Posterior vena cava (tissue), 2 donors: ENCODE measurements at regions not wholly inside any gene's neighbourhood (a gene's known extent, or its start where the extent isn't known, plus 50 kb on each side); places are given as distances from the start of the nearest gene placed in this dataset.

Source experiments
- DNase-seq: peaks from one replicate; pipeline ENCODE4 v3.0.0-alpha.2; 2020; ENCODE audit warnings: low spot score
- intact Hi-C, 2 donors: fragments of 100-400 bp; cut with DNase I; formaldehyde crosslinking; loops; one replicate each; pipeline versions ENCODE4 v1.14.1 to v1.14.2; 2022 to 2023
- donor health status: DM: yes; HTN: yes; CAD: no.
- donor health status: DM: yes; HTN: yes; CAD: no.

- no peak for DNase-seq
- intact Hi-C loops = no loop called here
These were observed 84.0 kb upstream of the NEUROD1 start for GRCh38 chr2:181764095-181764963.

DNA sequence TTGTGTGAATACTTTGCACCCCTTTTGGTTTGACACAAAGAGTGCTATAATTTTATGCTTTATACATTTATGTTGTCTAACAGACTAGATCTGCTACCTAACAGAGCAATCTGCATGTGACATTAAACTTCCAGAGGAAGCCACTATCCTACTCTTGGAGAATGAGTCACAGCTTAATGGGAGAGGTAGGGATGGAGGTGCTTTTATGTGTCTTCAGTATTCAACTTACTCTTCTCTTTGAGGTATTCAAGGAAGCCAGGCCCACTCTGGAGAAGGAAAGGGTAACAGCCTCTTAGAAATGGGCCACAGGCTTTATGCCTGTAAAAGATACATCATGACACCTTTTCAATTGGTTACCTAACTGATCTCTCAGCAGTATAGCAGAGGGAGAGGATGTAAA lies 85.8 kb upstream of the NEUROD1 start:
- intact Hi-C loops = no loop called here
- DNase-seq = no peak

GRCh38 chr2:181770150-181770549 lies 89.8 kb upstream of the NEUROD1 start:
- intact Hi-C loops = no loop called here
- no peak for DNase-seq

DNA sequence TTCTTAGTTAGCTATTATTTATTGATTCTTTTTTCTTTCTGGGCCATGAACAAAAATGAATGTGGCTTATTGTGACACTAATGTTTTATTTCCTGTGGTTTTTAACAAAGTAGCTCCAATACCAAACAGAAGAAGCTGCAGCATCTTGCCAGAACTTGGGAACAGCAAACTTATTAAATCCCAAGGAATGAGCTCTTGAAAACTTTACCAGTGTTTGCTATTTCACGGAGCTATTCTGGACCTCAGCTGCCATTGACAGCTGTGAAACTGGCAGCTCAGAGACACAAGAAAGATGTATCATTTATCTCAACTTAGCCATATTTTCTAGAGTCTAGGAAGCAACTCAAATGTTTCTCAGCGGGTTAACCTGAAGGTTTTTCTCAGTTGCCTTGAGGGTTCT lies 91.0 kb upstream of the NEUROD1 start:
- DNase-seq = no peak
- intact Hi-C loops = no loop called here

DNA sequence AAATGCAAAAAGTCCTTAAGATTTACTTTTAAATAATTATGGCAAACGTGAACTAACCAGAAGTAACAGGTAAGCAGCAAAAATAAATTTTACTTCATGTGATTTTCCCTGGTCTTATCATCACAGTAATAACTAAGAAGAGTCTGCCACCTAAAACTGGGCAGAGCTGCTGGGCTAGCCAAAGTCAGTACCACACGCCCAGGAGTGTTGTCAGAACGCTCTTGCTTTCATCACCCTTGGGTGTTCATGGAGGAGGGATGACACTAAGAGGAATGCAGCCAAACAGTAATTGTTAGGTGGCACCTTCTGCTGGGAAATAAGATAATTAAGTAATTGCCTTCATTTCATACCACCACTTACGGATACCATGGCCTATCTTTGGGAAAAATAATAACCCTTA lies 92.0 kb upstream of the NEUROD1 start:
- intact Hi-C loops = no loop called here
- DNase-seq = no peak

- intact Hi-C loops = no loop called here
- DNase-seq = no peak
These were observed 92.5 kb upstream of the NEUROD1 start for GRCh38 chr2:181772777-181773176.

DNA sequence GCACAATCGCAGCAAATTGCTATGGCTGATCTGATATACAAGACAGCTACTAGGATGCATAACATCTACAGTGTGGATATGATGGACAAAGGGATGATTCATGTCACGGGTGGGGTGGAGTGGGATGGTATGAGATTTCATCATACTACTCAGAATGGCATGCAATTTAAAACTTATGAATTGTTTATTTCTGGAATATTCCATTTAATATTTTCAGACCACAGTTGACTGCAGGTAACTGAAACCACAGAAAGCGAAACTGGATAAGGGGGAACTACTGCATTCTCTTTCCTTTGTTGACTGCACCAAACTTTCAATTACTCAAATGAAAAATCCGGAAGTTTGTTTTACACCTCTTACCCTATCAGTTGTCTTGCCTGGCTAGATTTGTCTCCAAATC lies 94.4 kb upstream of the NEUROD1 start:
- intact Hi-C loops = no loop called here
- DNase-seq = no peak

DNA sequence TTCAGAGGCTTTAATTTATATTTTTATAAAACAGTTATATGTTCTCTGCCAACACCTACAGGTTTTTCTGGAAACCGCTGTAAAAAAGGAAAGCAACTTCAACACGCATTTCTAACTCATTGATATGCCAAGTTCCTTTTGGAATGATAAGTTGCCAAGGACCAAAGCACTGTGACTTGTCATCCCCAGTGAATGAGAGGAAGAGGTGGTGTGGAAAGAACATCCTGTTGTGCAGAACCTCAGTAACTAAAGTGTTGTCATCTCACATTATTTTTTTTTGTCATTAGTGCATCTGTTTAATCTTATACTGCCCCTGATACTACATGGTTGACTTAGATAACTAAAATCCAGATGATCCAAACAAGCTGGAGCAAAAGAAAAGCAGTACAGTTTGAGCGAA lies 96.0 kb upstream of the NEUROD1 start:
- intact Hi-C loops = no loop called here

GRCh38 chr2:181777734-181778133 lies 97.4 kb upstream of the NEUROD1 start:
- intact Hi-C loops = no loop called here
- DNase-seq = no peak

More for the DNA sequence above, 96.0 kb upstream of the NEUROD1 start:
- no peak for DNase-seq

DNA sequence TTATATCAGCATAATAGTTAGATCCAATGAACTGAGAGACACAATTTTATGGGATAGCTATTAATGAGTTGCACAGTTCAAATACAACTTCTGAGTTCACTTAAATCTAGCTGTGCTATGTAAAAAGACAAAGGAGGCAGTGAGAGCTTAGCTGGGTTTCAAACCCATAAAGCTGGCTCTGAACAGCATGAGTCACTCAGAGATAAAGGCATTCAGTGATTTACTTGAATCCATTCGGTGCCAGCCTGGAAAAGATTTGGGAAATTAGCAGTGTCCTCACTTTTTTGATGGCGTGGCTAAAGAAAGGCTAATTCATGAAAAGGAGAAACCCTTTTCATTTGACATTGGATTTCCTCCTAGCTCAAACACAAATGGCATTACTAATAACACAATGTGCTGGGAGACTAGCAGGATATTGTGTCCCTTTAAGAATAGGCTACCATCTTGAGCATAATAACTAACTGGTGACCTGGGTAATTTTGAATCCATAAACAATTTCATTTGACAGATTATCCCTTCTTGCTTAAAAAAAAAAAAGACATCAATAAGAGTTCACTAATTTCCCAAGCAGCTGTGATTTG lies 98.4 kb upstream of the NEUROD1 start:
- no peak for DNase-seq
- intact Hi-C loops = no loop called here

DNA sequence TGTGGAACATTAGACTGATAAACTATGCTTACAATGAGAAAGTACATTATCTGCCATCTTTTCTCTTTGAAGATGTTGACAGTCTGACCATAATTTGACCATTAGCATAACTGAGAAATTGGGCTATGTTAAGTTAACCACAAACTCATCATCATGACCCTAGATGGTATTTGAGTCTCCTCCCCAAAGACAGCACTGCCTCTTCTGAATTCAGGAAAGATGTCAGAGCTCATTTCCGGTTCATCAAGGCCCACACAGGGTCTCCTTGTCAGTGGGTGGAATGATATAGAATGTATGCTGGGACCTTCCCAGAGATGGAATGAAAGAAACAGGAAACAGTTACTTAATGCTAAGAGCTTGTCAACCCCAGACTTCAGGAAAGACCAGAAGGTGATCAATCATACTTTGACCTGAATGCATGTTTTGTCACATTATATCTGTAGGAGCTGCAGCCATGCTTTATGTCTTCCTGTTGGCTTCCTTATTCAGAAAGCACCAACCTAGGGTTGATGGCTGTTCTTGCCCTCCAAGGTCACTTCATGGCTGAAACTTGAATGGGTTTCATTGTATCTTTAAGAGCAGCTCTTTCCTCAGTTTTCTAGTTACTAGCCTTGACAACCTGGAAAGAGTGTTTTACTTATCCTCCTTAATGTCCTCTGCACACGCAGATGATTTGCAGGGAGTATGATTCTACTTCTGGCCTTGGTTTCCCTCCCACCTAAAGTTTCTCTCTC lies 99.1 kb upstream of the NEUROD1 start:
- no peak for DNase-seq
- intact Hi-C loops = no loop called here

- DNase-seq = no peak
- intact Hi-C loops = no loop called here
These were observed 99.8 kb upstream of the NEUROD1 start for GRCh38 chr2:181780047-181780651.

DNA sequence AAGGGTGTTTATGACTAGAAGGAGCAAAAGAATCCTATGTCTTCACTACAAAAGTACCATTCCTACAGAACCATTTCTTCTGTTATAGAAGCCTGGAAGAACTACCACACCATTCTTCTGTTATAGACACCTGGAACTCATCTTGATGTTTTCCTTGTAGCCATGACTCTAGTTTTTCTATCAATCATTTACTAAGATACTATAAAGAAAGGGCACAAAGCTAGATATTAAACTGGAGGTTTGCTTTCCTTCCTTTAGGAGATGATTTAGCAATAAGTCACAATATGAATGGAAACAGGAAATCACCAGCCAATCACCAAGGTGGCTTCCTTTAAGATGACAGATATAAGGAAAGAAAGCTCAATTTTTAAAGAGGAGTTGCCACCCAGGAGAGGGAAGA lies 100.3 kb upstream of the NEUROD1 start:
- intact Hi-C loops = no loop called here
- no peak for DNase-seq

DNA sequence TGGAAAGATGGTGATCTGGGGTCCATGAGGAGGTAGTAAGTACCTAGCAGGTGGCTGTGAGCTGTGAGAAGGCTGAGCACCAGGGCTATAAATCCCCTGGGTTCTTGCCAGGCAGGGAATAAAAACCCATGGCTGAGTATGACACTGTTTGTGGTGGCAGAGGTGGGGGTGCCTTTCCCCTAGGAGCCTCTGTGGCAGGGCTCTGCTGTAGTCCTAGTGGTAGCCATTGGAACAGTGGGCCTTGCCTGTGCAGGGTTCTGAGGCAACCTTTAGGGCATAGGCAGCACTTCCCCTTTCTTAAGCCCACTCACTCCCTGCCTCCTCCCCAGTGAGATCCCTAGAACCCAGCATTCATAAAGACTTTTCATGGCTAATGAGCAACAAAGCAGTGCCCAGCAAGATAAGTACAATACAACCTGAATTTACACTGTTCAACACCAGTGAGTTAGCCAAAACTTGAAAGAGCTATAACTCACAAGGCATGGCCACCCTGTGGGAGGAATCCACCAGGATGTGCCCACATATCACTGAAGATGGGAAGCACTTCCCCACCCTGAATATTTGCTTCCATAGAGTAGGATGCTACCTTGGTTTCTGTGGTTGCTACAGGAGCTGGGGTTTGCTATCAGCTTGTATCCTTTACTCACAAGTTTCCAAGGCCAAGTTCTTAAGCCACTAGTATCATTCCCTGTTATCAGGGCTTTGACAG lies 100.9 kb upstream of the NEUROD1 start:
- DNase-seq = no peak
- intact Hi-C loops = no loop called here

GRCh38 chr2:181782660-181783059 lies 102.3 kb upstream of the NEUROD1 start:
- intact Hi-C loops = no loop called here
- no peak for DNase-seq

DNA sequence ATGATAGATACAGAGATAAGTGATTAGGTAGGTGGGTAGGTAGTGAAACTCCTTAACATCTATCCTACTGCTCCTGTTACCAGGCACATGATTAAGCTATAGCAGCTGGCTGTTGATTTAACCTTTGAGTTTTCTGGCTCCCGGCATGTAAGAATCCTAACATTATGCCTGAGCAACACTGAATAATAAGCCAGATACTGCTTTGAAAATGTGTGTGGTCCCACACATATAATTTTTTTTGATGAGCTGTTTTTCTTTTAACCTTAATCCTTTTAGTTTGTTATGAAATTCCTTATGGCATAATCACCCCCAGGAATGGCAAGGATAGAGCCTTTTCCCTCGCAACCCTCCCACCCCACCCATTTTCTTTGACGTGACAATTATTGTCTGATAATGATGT lies 104.2 kb upstream of the NEUROD1 start:
- intact Hi-C loops = no loop called here
- DNase-seq = no peak

DNA sequence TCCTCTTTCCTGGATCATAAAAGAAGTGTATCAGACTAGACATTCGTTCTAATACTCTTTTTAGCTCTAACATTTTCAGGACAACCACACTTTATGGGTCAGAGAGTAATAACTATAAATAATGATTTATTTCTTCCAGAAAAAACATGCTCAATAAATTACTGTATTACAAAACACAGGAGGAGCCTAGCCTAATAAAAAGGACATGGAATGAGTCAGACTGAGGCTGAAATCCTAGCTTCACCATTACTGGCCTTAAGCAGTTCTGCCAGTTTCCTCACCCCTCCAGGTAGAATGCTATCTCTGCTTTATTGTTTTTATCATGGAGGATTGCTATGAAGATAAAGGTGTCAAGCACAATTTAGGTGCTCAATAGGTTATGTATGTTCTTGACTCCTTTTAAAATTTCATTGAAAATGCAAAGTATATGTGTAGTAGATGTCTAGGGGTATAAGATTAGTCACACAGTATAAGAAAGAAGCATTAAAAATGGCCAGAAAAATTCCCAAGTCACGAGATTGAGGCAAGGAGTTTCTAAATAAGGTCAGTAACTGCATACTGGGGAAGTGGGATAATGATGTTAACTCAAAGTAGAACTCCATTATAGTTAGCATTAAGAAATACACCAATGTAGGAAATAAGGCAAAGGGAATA lies 105.5 kb upstream of the NEUROD1 start:
- DNase-seq = no peak
- intact Hi-C loops = no loop called here

GRCh38 chr2:181786371-181787228 lies 104.9 kb upstream of the ITPRID2 start:
- intact Hi-C loops = no loop called here

More at GRCh38 chr2:181786371-181787228, 104.9 kb upstream of the ITPRID2 start:
- no peak for DNase-seq
